H1 (cell line): ENCODE measurements at regions not wholly inside any gene's neighbourhood (a gene's known extent, or its start where the extent isn't known, plus 50 kb on each side); places are given as distances from the start of the nearest gene placed in this dataset.

Experiments used
- CTCF ChIA-PET: fragments of 300-600 bp; sonication (Branson Sonifier 250); formaldehyde crosslinking; loops from one replicate; lab custom pipeline; 2021; ENCODE audit not compliant: partially characterized antibody; lab: Charles Lee
- POLR2A ChIA-PET: fragments of 300-600 bp; sonication (Branson Sonifier 250); formaldehyde crosslinking; loops from one replicate; lab custom pipeline; 2021; ENCODE audit warnings: inconsistent platforms; ENCODE audit not compliant: partially characterized antibody; lab: Charles Lee
- DNase-seq, 2 experiments: peaks; one replicate each; pipeline versions ENCODE4 v3.0.0 to v3.0.0-alpha.2; 2010 to 2022; ENCODE audit warnings: low spot score in 2 of 2, low read depth in 1 of 2, mixed read lengths in 1 of 2
- FAIRE-seq: peaks from 2 replicates; lab custom pipeline; 2011; peaks lifted over from hg19 to GRCh38; lab: Jason Lieb, UNC
- H2AFZ ChIP-seq: 2 replicates; pipeline ENCODE4 v1.8.1; 2012; ENCODE audit warnings: low read length, inconsistent platforms
- H2AK5ac ChIP-seq: 2 replicates; pipeline ENCODE4 v1.6.1; 2013; ENCODE audit warnings: low read depth, low read length
- H2BK120ac ChIP-seq: replicated peaks from 2 replicates; pipeline ENCODE3; 2013; ENCODE audit warnings: low read depth, low read length, inconsistent platforms
- H2BK12ac ChIP-seq: 2 replicates; pipeline ENCODE4 v1.6.1; 2013; ENCODE audit warnings: low read depth, low read length
- H2BK15ac ChIP-seq: 2 replicates; pipeline ENCODE4 v1.6.1; 2013; ENCODE audit warnings: low read length
- H2BK20ac ChIP-seq: 2 replicates; pipeline ENCODE4 v1.6.1; 2013; ENCODE audit warnings: low read length
- H2BK5ac ChIP-seq: 2 replicates; pipeline ENCODE4 v1.6.1; 2013; ENCODE audit warnings: low read depth, low read length
- H3K14ac ChIP-seq: 2 replicates; pipeline ENCODE4 v1.6.1; 2013; ENCODE audit warnings: inconsistent platforms; ENCODE audit not compliant: insufficient read length
- H3K18ac ChIP-seq: 2 replicates; pipeline ENCODE4 v1.6.1; 2013; ENCODE audit warnings: low read length; ENCODE audit errors: extremely low read depth
- H3K23ac ChIP-seq: 2 replicates; pipeline ENCODE4 v1.6.1; 2013; ENCODE audit warnings: inconsistent platforms; ENCODE audit not compliant: insufficient read length
- H3K23me2 ChIP-seq: 2 replicates; pipeline ENCODE4 v1.6.1; 2013; ENCODE audit warnings: low read depth, low read length
- H3K27ac ChIP-seq: 2 replicates; pipeline ENCODE4 v1.6.1; 2011; ENCODE audit warnings: low read depth, low read length, inconsistent platforms
- H3K27me3 ChIP-seq, 4 experiments: replicated peaks in 1 of 4; 1 replicate in 1 of 4; 2 replicates in 3 of 4; pipeline versions ENCODE4 v1.6.1 to v1.8.1; 2011 to 2013; ENCODE audit warnings: low read length in 3 of 4, mild to moderate bottlenecking in 3 of 4, inconsistent platforms in 2 of 4, mixed read lengths in 2 of 4, moderate library complexity in 1 of 4; ENCODE audit not compliant: control insufficient read depth in 3 of 4, insufficient read depth in 3 of 4; ENCODE audit errors: extremely low read depth in 1 of 4
- H3K36me3 ChIP-seq, 4 experiments: 2 replicates each; pipeline versions ENCODE4 v1.6.1 to v1.8.1; 2011 to 2013; ENCODE audit warnings: mild to moderate bottlenecking in 4 of 4, low read length in 3 of 4, moderate library complexity in 2 of 4, control low read depth in 1 of 4, inconsistent platforms in 1 of 4; ENCODE audit not compliant: insufficient read depth in 4 of 4, control insufficient read depth in 2 of 4
- H3K4ac ChIP-seq: replicated peaks from 2 replicates; pipeline ENCODE3; 2013; ENCODE audit warnings: low read length, low read depth, mixed read lengths, inconsistent platforms; ENCODE audit not compliant: insufficient read length
- H3K4me1 ChIP-seq, 4 experiments: replicated peaks in 1 of 4; 1 replicate in 1 of 4; 2 replicates in 3 of 4; pipeline versions ENCODE4 v1.6.1 to v1.8.1; 2011 to 2013; ENCODE audit warnings: low read length in 3 of 4, inconsistent platforms in 2 of 4, mixed read lengths in 1 of 4; ENCODE audit not compliant: insufficient read depth in 4 of 4, control insufficient read depth in 3 of 4
- H3K4me2 ChIP-seq, 2 experiments: 2 replicates each; pipeline versions ENCODE4 v1.6.1 to v1.8.1; 2011 to 2013; ENCODE audit warnings: low read depth in 2 of 2, low read length in 2 of 2, control low read depth in 1 of 2, inconsistent platforms in 1 of 2, mild to moderate bottlenecking in 1 of 2; ENCODE audit not compliant: insufficient read depth in 1 of 2
- H3K4me3 ChIP-seq, 4 experiments: fragments of 200-600, 300-600 bp in 1 of 4; sonication (generic), shearing (Covaris generic), sonication (Bioruptor Twin) in 1 of 4; 2 replicates each; pipeline versions ENCODE4 v1.5.1 to v1.8.1; 2011 to 2016; ENCODE audit warnings: low read length in 4 of 4, low read depth in 3 of 4, control low read depth in 2 of 4, inconsistent platforms in 2 of 4, mild to moderate bottlenecking in 2 of 4, mixed read lengths in 1 of 4, moderate library complexity in 1 of 4; ENCODE audit not compliant: insufficient read depth in 2 of 4; ENCODE audit errors: extremely low read depth in 1 of 4
- H3K56ac ChIP-seq: replicated peaks from 2 replicates; pipeline ENCODE3; 2013; ENCODE audit warnings: low read depth, mild to moderate bottlenecking, mixed read lengths, low read length, inconsistent platforms; ENCODE audit not compliant: insufficient read length
- H3K79me1 ChIP-seq: 2 replicates; pipeline ENCODE4 v1.6.1; 2013; ENCODE audit warnings: low read depth, low read length, control low read depth
- H3K79me2 ChIP-seq, 2 experiments: 2 replicates each; pipeline versions ENCODE4 v1.6.1 to v1.8.1; 2012 to 2013; ENCODE audit warnings: low read length in 2 of 2, mild to moderate bottlenecking in 2 of 2, inconsistent platforms in 1 of 2; ENCODE audit not compliant: insufficient read depth in 2 of 2, control insufficient read depth in 1 of 2
- H3K9ac ChIP-seq, 4 experiments: replicated peaks in 1 of 4; 1 replicate in 1 of 4; 2 replicates in 3 of 4; pipeline versions ENCODE4 v1.6.1 to v1.8.1; 2011 to 2013; ENCODE audit warnings: low read depth in 3 of 4, low read length in 3 of 4, control low read depth in 2 of 4, mild to moderate bottlenecking in 2 of 4, moderate library complexity in 2 of 4, inconsistent platforms in 1 of 4; ENCODE audit errors: extremely low read depth in 1 of 4
- H3K9me3 ChIP-seq, 2 experiments: 2 replicates each; pipeline versions ENCODE4 v1.6.1 to v1.8.1; 2012 to 2013; ENCODE audit warnings: mild to moderate bottlenecking in 2 of 2, moderate library complexity in 2 of 2, control low read depth in 1 of 2, inconsistent platforms in 1 of 2, low read depth in 1 of 2, low read length in 1 of 2, mixed read lengths in 1 of 2; ENCODE audit not compliant: insufficient read depth in 2 of 2
- H4K20me1 ChIP-seq, 2 experiments: replicated peaks in 1 of 2; 2 replicates each; pipeline versions ENCODE3 to v1.8.1; 2011 to 2013; ENCODE audit warnings: inconsistent platforms in 2 of 2, low read length in 2 of 2, mild to moderate bottlenecking in 1 of 2; ENCODE audit not compliant: insufficient read depth in 2 of 2, control insufficient read depth in 1 of 2
- H4K5ac ChIP-seq: 2 replicates; pipeline ENCODE4 v1.6.1; 2013; ENCODE audit warnings: low read length, low read depth, mixed read lengths, inconsistent platforms; ENCODE audit not compliant: insufficient read length
- H4K8ac ChIP-seq: 2 replicates; pipeline ENCODE4 v1.8.0; 2013; ENCODE audit warnings: mild to moderate bottlenecking, moderate library complexity, low read length, inconsistent platforms; ENCODE audit not compliant: insufficient read depth; ENCODE audit errors: extremely low read depth
- H4K91ac ChIP-seq: replicated peaks from 2 replicates; pipeline ENCODE3; 2013; ENCODE audit warnings: low read length, mixed read lengths, inconsistent platforms; ENCODE audit not compliant: insufficient read length
- CHD2 ChIP-seq: IDR thresholded peaks from 2 replicates; pipeline ENCODE4 v1.6.1; 2012; ENCODE audit warnings: low read length, improper control_type of control experiment
- TF ChIP-seq, protein P1 (sequence below): IDR thresholded peaks from 2 replicates; pipeline ENCODE4 v1.6.1; 2012; ENCODE audit warnings: low read length, inconsistent platforms

DNA sequence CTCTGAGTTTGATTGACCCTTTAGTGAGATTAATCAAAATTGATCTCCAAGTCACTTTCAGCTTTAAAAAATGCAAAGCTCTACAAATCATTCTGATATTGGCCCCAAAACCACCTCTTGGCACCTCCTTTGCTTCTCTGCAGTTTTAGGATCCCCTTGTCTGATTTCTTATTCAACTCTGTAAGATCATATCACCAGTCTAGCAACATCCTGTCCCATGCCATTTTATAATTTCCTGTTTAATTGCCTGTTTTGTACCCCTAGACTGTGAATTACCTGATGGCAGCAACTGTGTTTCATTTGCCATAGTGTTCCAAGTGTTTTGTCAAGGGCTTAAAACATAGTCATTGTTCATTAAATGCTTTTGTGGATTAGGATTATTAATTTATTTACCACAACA, 406.3 kb upstream of the TRIB2 start:
- Histone ChIP-seq H2BK20ac (no peak overlapping the region), H3K23me2 (no peaks in the 10 kb centered on the region), H2AK5ac (no peak overlapping the region), H2BK120ac (no peak overlapping the region), H3K14ac (no peak overlapping the region), H3K23ac (no peak overlapping the region), H4K91ac (no peak overlapping the region), H4K5ac (no peak overlapping the region), H2BK12ac (no peak overlapping the region), H4K8ac (no peak overlapping the region), H3K9me3 (no peaks in the 10 kb centered on the region; a peak in 1 of 4 replicates), H3K36me3 (no peaks in the 10 kb centered on the region), H2AFZ (no peak overlapping the region)
- CTCF ChIA-PET, result no interaction called here
- TF ChIP-seq, protein P1, sequence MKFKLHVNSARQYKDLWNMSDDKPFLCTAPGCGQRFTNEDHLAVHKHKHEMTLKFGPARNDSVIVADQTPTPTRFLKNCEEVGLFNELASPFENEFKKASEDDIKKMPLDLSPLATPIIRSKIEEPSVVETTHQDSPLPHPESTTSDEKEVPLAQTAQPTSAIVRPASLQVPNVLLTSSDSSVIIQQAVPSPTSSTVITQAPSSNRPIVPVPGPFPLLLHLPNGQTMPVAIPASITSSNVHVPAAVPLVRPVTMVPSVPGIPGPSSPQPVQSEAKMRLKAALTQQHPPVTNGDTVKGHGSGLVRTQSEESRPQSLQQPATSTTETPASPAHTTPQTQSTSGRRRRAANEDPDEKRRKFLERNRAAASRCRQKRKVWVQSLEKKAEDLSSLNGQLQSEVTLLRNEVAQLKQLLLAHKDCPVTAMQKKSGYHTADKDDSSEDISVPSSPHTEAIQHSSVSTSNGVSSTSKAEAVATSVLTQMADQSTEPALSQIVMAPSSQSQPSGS, result no peak
- no peak for TF ChIP-seq CHD2
- TF ChIP-seq, all 59 proteins: peak for 0
- no peak overlapping the region for H3K4me2 ChIP-seq
- H2BK5ac ChIP-seq, result no peak overlapping the region
- H3K9ac ChIP-seq, result no peak overlapping the region
- H3K79me1 ChIP-seq, result no peaks in the 10 kb centered on the region
- H4K20me1 ChIP-seq, result no peaks in the 10 kb centered on the region
- no peak overlapping the region for H3K27ac ChIP-seq
- peaks cover 1 to 10% (median 4%) of the 10 kb centered on the region in 4 experiments; a peak in 4 of 7 replicates for H3K4me1 ChIP-seq
- H3K56ac ChIP-seq, result no peak overlapping the region
- no peak overlapping the region for H3K18ac ChIP-seq
- FAIRE-seq (no peak), DNase-seq (no peak)
- POLR2A ChIA-PET, result no interaction called here
- no peak overlapping the region for H2BK15ac ChIP-seq
- no peaks in the 10 kb centered on the region for H3K79me2 ChIP-seq
- no peak overlapping the region for H3K4me3 ChIP-seq
- H3K27me3 ChIP-seq, result no peaks in the 10 kb centered on the region
- H3K4ac ChIP-seq, result no peak overlapping the region
